ENCODE measurements at regions not wholly inside any gene's neighbourhood (a gene's known extent, or its start where the extent isn't known, plus 50 kb on each side); places are given as distances from the start of the nearest gene placed in this dataset.

- no peaks in the 10 kb centered on the region for H3K9me3 ChIP-seq
- no peaks in the 10 kb centered on the region for H3K27me3 ChIP-seq
- ATAC-seq (no peak), DNase-seq (no peak)
- peaks cover 0 to 13% (median 0%) of the 10 kb centered on the region in 12 donors for H3K4me1 ChIP-seq
- TF ChIP-seq CTCF (IDR thresholded peaks at IDR 0.05) (no peak), POLR2A (IDR thresholded peaks at IDR 0.05) (no peak)
- H3K27ac ChIP-seq: no peak overlapping the region
- H3K4me3 ChIP-seq: no peak overlapping the region
- WGBS, 4 donors: 86 to 95% (median 90%) methylated on average over 1 of the region's 1 CpG
- intact Hi-C loops (cut with DNase I): no loop called here
- no peaks in the 10 kb centered on the region for H3K36me3 ChIP-seq
These were observed 183.9 kb upstream of the MEOX2 start for GRCh38 chr7:15870347-15870746.

DNA sequence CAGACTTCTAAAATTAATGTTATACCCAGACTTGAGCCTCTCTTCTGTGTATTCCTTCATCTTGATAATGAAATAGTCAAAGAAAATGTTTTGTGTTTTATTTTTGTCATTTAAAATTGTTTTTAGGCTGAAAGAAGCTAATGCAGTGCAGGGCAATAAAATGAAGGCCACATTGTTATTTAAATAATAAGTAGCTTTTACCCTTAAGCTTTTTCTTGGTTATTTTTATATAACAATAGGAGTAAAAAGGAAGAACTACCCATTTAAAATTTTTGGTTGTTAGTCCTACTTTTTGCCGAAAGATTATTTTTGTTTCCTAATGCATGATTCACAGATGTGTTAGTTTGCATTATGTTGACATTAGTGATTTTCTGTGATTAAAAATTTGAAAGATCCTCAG is 181.0 kb upstream of the MEOX2 start:
- ATAC-seq: no peak
- no peaks in the 10 kb centered on the region for H3K27me3 ChIP-seq
- H3K4me3 ChIP-seq: no peak overlapping the region
- 72 to 78% (median 74%) methylated on average over 1 of the region's 1 CpG for WGBS, 4 donors
- intact Hi-C loops (cut with DNase I): no loop called here
- H3K27ac ChIP-seq: no peak overlapping the region
- no peaks in the 10 kb centered on the region for H3K36me3 ChIP-seq
- H3K4me1 ChIP-seq: peaks cover 0 to 3% (median 0%) of the 10 kb centered on the region in 12 donors
- no peaks in the 10 kb centered on the region for H3K9me3 ChIP-seq
- TF ChIP-seq CTCF (IDR thresholded peaks at IDR 0.05) (no peak), POLR2A (IDR thresholded peaks at IDR 0.05) (no peak)
- no peak for DNase-seq

DNA sequence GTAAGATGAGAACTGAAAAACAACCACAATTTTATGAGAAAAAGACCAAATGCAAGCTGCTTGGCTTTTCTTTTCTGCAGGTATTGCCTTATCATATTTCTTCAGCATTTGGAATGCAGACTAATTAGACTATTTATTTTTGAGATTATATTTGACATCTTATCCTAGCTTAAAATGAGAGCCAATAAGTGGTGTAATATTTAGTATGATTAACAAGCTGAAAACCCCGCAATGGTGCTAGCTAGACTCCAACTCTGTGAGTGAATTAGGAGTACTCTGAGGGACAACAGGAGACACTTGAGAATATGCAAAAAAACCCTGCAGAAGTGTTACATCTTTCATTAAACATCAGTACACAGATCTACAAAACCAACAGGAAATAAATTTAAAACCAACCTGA is 180.3 kb upstream of the MEOX2 start:
- no peak for ATAC-seq
- no peaks in the 10 kb centered on the region for H3K27me3 ChIP-seq
- intact Hi-C loops (cut with DNase I): no loop called here
- no peaks in the 10 kb centered on the region for H3K36me3 ChIP-seq
- 84 to 89% (median 88%) methylated on average over 1 of the region's 1 CpG for WGBS, 4 donors
- H3K4me1 ChIP-seq: peaks cover 0 to 8% (median 0%) of the 10 kb centered on the region in 12 donors
- no peaks in the 10 kb centered on the region for H3K9me3 ChIP-seq
- no peak overlapping the region for H3K4me3 ChIP-seq
- no peak for TF ChIP-seq POLR2A (IDR thresholded peaks at IDR 0.05)
- no peak for TF ChIP-seq CTCF (IDR thresholded peaks at IDR 0.05)
- no peak overlapping the region for H3K27ac ChIP-seq
- DNase-seq: no peak

GRCh38 chr7:15864626-15864991 is 178.1 kb upstream of the MEOX2 start:
- Histone ChIP-seq H3K36me3 (no peaks in the 10 kb centered on the region), H3K27ac (no peak overlapping the region), H3K27me3 (no peaks in the 10 kb centered on the region), H3K4me1 (peaks cover 0 to 9% (median 0%) of the 10 kb centered on the region in 12 donors), H3K4me3 (no peak overlapping the region), H3K9me3 (no peaks in the 10 kb centered on the region)
- intact Hi-C loops (cut with DNase I): no loop called here
- 91 to 100% (median 95%) methylated on average over 2 of the region's 2 CpGs for WGBS, 4 donors
- TF ChIP-seq CTCF (IDR thresholded peaks at IDR 0.05) (no peak), POLR2A (IDR thresholded peaks at IDR 0.05) (no peak)
- DNase-seq: no peak
- ATAC-seq: no peak
